ENCODE measurements at regions not wholly inside any gene's neighbourhood (a gene's known extent, or its start where the extent isn't known, plus 50 kb on each side); places are given as distances from the start of the nearest gene placed in this dataset.
"Not testable (repeated sequence)": the region's sequence is repeated elsewhere in the genome, so short reads cannot be mapped to it uniquely, and the experiment has no call there.

- H3K4me1 ChIP-seq (ENCODE audit: insufficient read depth, low read length, poor library complexity, severe bottlenecking): peaks cover 46% of the 10 kb centered on the region
- peak overlapping the region; percentile 17 for H3K9ac ChIP-seq (ENCODE audit: low read depth, low read length, poor library complexity, severe bottlenecking)
- peak overlapping the region; percentile 34 for H3K4me2 ChIP-seq (ENCODE audit: low read depth, low read length, poor library complexity, severe bottlenecking)
- H2AFZ ChIP-seq (ENCODE audit: low read length): peak overlapping the region; percentile 77
- H3K79me2 ChIP-seq (ENCODE audit: insufficient read depth, low read length): no peaks in the 10 kb centered on the region
- TF ChIP-seq CTCF (conservative IDR thresholded peaks at IDR 0.05; ENCODE audit: low read length) (no peak), EZH2phosphoT487 (IDR thresholded peaks at IDR 0.05; ENCODE audit: borderline replicate concordance) (no peak)
- no peaks in the 10 kb centered on the region for H4K20me1 ChIP-seq (ENCODE audit: insufficient read depth, low read length, poor library complexity, severe bottlenecking)
- no peaks in the 10 kb centered on the region; the same call in 1 of the 2 replicates for H3F3A ChIP-seq (ENCODE audit: low read depth)
- H3K9me2 ChIP-seq (replicated peaks; ENCODE audit: low read depth, low read length): no peaks in the 10 kb centered on the region
- no peaks in the 10 kb centered on the region for H3K36me3 ChIP-seq (ENCODE audit: insufficient read depth, low read length)
- H3K27me3 ChIP-seq (ENCODE audit: insufficient read depth, low read length, poor library complexity, severe bottlenecking): no peaks in the 10 kb centered on the region
- H3K4me3 ChIP-seq (ENCODE audit: low read length, poor library complexity, severe bottlenecking): peak overlapping the region; percentile 40
- H3K9me3 ChIP-seq (ENCODE audit: insufficient read depth, low read depth, low read length): no peaks in the 10 kb centered on the region
Measured at GRCh38 chr12:68538726-68539614, 71.7 kb upstream of the RAP1B start.

- Histone ChIP-seq H4K20me1 (ENCODE audit: insufficient read depth, low read length, poor library complexity, severe bottlenecking) (no peaks in the 10 kb centered on the region), H3K9me2 (replicated peaks; ENCODE audit: low read depth, low read length) (no peaks in the 10 kb centered on the region), H3K36me3 (ENCODE audit: insufficient read depth, low read length) (no peaks in the 10 kb centered on the region), H3K4me1 (ENCODE audit: insufficient read depth, low read length, poor library complexity, severe bottlenecking) (peaks cover 49% of the 10 kb centered on the region), H3K9me3 (ENCODE audit: insufficient read depth, low read depth, low read length) (no peaks in the 10 kb centered on the region), H3K9ac (ENCODE audit: low read depth, low read length, poor library complexity, severe bottlenecking) (no peak overlapping the region), H3F3A (ENCODE audit: low read depth) (no peaks in the 10 kb centered on the region; the same call in 1 of the 2 replicates), H3K4me3 (ENCODE audit: low read length, poor library complexity, severe bottlenecking) (peak overlapping the region; percentile 40), H3K27me3 (ENCODE audit: insufficient read depth, low read length, poor library complexity, severe bottlenecking) (no peaks in the 10 kb centered on the region), H3K4me2 (ENCODE audit: low read depth, low read length, poor library complexity, severe bottlenecking) (peak overlapping the region; percentile 34), H2AFZ (ENCODE audit: low read length) (no peak overlapping the region), H3K79me2 (ENCODE audit: insufficient read depth, low read length) (no peaks in the 10 kb centered on the region)
- TF ChIP-seq CTCF (conservative IDR thresholded peaks at IDR 0.05; ENCODE audit: low read length) (no peak), EZH2phosphoT487 (IDR thresholded peaks at IDR 0.05; ENCODE audit: borderline replicate concordance) (no peak)
Measured at GRCh38 chr12:68539615-68539952, 71.1 kb upstream of the RAP1B start.

- not testable (repeated sequence) for H3K9me2 ChIP-seq (replicated peaks; ENCODE audit: low read depth, low read length); H3K36me3 ChIP-seq (ENCODE audit: insufficient read depth, low read length); H3K79me2 ChIP-seq (ENCODE audit: insufficient read depth, low read length); H3K4me3 ChIP-seq (ENCODE audit: low read length, poor library complexity, severe bottlenecking); H4K20me1 ChIP-seq (ENCODE audit: insufficient read depth, low read length, poor library complexity, severe bottlenecking); H3K9me3 ChIP-seq (ENCODE audit: insufficient read depth, low read depth, low read length); H3K9ac ChIP-seq (ENCODE audit: low read depth, low read length, poor library complexity, severe bottlenecking); H2AFZ ChIP-seq (ENCODE audit: low read length); H3F3A ChIP-seq (ENCODE audit: low read depth); H3K27me3 ChIP-seq (ENCODE audit: insufficient read depth, low read length, poor library complexity, severe bottlenecking); H3K4me2 ChIP-seq (ENCODE audit: low read depth, low read length, poor library complexity, severe bottlenecking)
- H3K4me1 ChIP-seq (ENCODE audit: insufficient read depth, low read length, poor library complexity, severe bottlenecking): peaks cover 49% of the 10 kb centered on the region
Measured at GRCh38 chr12:68540768-68541167, 69.9 kb upstream of the RAP1B start.

GRCh38 chr12:68547318-68547717 is 63.4 kb upstream of the RAP1B start:
- Histone ChIP-seq H3K4me1 (ENCODE audit: insufficient read depth, low read length, poor library complexity, severe bottlenecking) (peaks cover 25% of the 10 kb centered on the region), H3K9me3 (ENCODE audit: insufficient read depth, low read depth, low read length) (peaks cover 23% of the 10 kb centered on the region; the same call in 1 of the 2 replicates)
- not testable (repeated sequence) for H3F3A ChIP-seq (ENCODE audit: low read depth); H3K36me3 ChIP-seq (ENCODE audit: insufficient read depth, low read length); H3K9ac ChIP-seq (ENCODE audit: low read depth, low read length, poor library complexity, severe bottlenecking); H3K4me3 ChIP-seq (ENCODE audit: low read length, poor library complexity, severe bottlenecking); H4K20me1 ChIP-seq (ENCODE audit: insufficient read depth, low read length, poor library complexity, severe bottlenecking); H3K4me2 ChIP-seq (ENCODE audit: low read depth, low read length, poor library complexity, severe bottlenecking); H3K27me3 ChIP-seq (ENCODE audit: insufficient read depth, low read length, poor library complexity, severe bottlenecking); H2AFZ ChIP-seq (ENCODE audit: low read length); H3K9me2 ChIP-seq (replicated peaks; ENCODE audit: low read depth, low read length); H3K79me2 ChIP-seq (ENCODE audit: insufficient read depth, low read length)

- H3K79me2 ChIP-seq (ENCODE audit: insufficient read depth, low read length); H2AFZ ChIP-seq (ENCODE audit: low read length); H4K20me1 ChIP-seq (ENCODE audit: insufficient read depth, low read length, poor library complexity, severe bottlenecking); H3F3A ChIP-seq (ENCODE audit: low read depth); H3K4me2 ChIP-seq (ENCODE audit: low read depth, low read length, poor library complexity, severe bottlenecking); H3K4me1 ChIP-seq (ENCODE audit: insufficient read depth, low read length, poor library complexity, severe bottlenecking); H3K9me2 ChIP-seq (replicated peaks; ENCODE audit: low read depth, low read length); H3K27me3 ChIP-seq (ENCODE audit: insufficient read depth, low read length, poor library complexity, severe bottlenecking); H3K9ac ChIP-seq (ENCODE audit: low read depth, low read length, poor library complexity, severe bottlenecking); H3K4me3 ChIP-seq (ENCODE audit: low read length, poor library complexity, severe bottlenecking); H3K36me3 ChIP-seq (ENCODE audit: insufficient read depth, low read length): not testable (repeated sequence)
- peaks cover 11% of the 10 kb centered on the region; the same call in 1 of the 2 replicates for H3K9me3 ChIP-seq (ENCODE audit: insufficient read depth, low read depth, low read length)
Measured at GRCh38 chr12:68552605-68553195, 58.0 kb upstream of the RAP1B start.

All from Loucy (cell line).